Testis (tissue), 2 donors: ENCODE measurements at regions not wholly inside any gene's neighbourhood (a gene's known extent, or its start where the extent isn't known, plus 50 kb on each side); places are given as distances from the start of the nearest gene placed in this dataset.

Source experiments
- DNase-seq: peaks from one replicate; pipeline ENCODE4 v3.0.0-alpha.2; 2019
- H3K27ac ChIP-seq, 2 donors: fragments of 200-600 bp; sonication (generic); one replicate each; pipeline ENCODE4 v1.5.1; 2019
- H3K27me3 ChIP-seq: fragments of 200-600 bp; sonication (generic); one replicate; pipeline ENCODE4 v1.5.1; 2019
- H3K36me3 ChIP-seq: fragments of 200-600 bp; sonication (generic); one replicate; pipeline ENCODE4 v1.5.1; 2017; ENCODE audit warnings: low read depth; ENCODE audit errors: missing control alignments
- H3K4me1 ChIP-seq: fragments of 200-600 bp; sonication (generic); one replicate; pipeline ENCODE4 v1.5.1; 2019
- H3K4me3 ChIP-seq, 2 donors: fragments of 200-600 bp; sonication (generic); one replicate each; pipeline ENCODE4 v1.5.1; 2017 to 2019
- H3K9me3 ChIP-seq: fragments of 200-600 bp; sonication (generic); one replicate; pipeline ENCODE4 v1.5.1; 2017
- POLR2A ChIP-seq: fragments of 450-650 bp; IDR thresholded peaks from one replicate; pipeline ENCODE4 v1.6.1; 2017; ENCODE audit warnings: antibody characterized with exemption, mild to moderate bottlenecking, moderate library complexity
- WGBS, 2 donors: methylation state at CpG; one replicate each; pipeline ENCODE4 v1.1.5; 2018; 5-methylcytosine and 5-hydroxymethylcytosine counted together
- intact Hi-C: fragments of 100-400 bp; cut with DNase I; formaldehyde crosslinking; loops from one replicate; pipeline ENCODE4 v1.15.1; 2023; ENCODE audit warnings: low total_unique reads
- TF ChIP-seq, protein P1 (sequence below), 3 experiments: fragments of 450-650 bp in 2 of 3; fragments of 200-600 bp in 1 of 3; sonication (generic) in 1 of 3; IDR thresholded peaks; one replicate each; pipeline ENCODE4 v1.5.1; 2016 to 2019; ENCODE audit warnings: antibody characterized with exemption in 3 of 3, mild to moderate bottlenecking in 2 of 3, moderate library complexity in 1 of 3

- TF ChIP-seq, protein P1, sequence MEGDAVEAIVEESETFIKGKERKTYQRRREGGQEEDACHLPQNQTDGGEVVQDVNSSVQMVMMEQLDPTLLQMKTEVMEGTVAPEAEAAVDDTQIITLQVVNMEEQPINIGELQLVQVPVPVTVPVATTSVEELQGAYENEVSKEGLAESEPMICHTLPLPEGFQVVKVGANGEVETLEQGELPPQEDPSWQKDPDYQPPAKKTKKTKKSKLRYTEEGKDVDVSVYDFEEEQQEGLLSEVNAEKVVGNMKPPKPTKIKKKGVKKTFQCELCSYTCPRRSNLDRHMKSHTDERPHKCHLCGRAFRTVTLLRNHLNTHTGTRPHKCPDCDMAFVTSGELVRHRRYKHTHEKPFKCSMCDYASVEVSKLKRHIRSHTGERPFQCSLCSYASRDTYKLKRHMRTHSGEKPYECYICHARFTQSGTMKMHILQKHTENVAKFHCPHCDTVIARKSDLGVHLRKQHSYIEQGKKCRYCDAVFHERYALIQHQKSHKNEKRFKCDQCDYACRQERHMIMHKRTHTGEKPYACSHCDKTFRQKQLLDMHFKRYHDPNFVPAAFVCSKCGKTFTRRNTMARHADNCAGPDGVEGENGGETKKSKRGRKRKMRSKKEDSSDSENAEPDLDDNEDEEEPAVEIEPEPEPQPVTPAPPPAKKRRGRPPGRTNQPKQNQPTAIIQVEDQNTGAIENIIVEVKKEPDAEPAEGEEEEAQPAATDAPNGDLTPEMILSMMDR (IDR thresholded peaks at IDR 0.05): no peak
- TF ChIP-seq POLR2A: no peak
- H3K27me3 ChIP-seq: no peaks in the 10 kb centered on the region
- DNase-seq: no peak
- WGBS, 2 donors: 64 to 70% methylated on average over 10 of the region's 10 CpGs
- no peaks in the 10 kb centered on the region for H3K9me3 ChIP-seq
- H3K36me3 ChIP-seq: no peaks in the 10 kb centered on the region
- no peak overlapping the region for H3K27ac ChIP-seq
- intact Hi-C loops: no loop called here
- no peak overlapping the region for H3K4me3 ChIP-seq
- H3K4me1 ChIP-seq: no peaks in the 10 kb centered on the region
Observed at GRCh38 chr5:166185185-166185584, 2106.3 kb upstream of the WWC1 start.

DNA sequence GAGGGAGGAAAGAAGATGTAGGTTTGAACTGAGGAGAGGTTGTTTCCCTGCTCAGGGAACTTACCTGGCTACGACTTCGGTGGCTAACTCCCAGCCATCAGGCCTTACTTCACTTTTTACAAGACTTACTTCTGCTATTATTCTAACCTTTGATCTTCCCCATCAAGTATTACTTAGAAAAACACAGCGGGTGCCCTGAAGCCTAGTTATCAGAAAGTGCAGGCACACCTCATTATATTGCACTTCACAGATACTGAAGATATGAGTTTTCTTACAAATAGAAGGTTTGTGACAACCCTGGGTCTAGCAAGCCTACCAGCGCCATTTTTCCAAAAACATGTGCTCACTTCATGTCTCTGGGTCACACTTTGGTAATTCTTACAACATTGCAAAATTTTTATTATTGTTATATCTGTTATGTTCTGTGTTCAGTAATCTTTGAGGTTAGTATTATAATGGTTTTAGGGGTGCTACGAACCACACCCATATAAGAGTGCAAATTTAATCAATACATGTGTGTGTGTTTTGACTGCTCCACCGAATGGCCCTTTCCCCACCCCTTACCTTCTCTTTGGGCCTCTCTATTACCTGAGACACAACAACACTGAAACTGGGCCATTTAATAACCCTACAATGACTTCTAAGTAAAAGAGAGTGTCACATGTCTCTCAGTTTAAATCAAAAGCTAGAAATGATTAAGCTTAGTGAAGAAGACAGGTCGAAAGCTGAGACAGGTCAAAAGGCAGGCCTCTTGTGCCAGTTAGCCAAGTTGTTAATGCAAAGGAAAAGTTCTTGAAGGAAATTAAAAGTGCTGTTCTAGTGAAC, 2102.7 kb upstream of the WWC1 start:
- Histone ChIP-seq H3K27me3 (no peaks in the 10 kb centered on the region), H3K4me3 (no peak overlapping the region), H3K27ac (no peak overlapping the region), H3K9me3 (no peaks in the 10 kb centered on the region), H3K36me3 (no peaks in the 10 kb centered on the region), H3K4me1 (no peaks in the 10 kb centered on the region)
- TF ChIP-seq, protein P1 (IDR thresholded peaks at IDR 0.05): no peak
- no peak for TF ChIP-seq POLR2A
- intact Hi-C loops: no loop called here
- WGBS, 2 donors: 80 to 88% methylated on average over 7 of the region's 7 CpGs
- no peak for DNase-seq

- H3K4me3 ChIP-seq: no peak overlapping the region
- TF ChIP-seq POLR2A: no peak
- TF ChIP-seq, protein P1 (IDR thresholded peaks at IDR 0.05): no peak
- intact Hi-C loops: no loop called here
- H3K27ac ChIP-seq: no peak overlapping the region
- no peaks in the 10 kb centered on the region for H3K4me1 ChIP-seq
- no peaks in the 10 kb centered on the region for H3K27me3 ChIP-seq
- 25 to 36% methylated on average over 3 of the region's 3 CpGs for WGBS, 2 donors
- DNase-seq: no peak
- H3K9me3 ChIP-seq: no peaks in the 10 kb centered on the region
- no peaks in the 10 kb centered on the region for H3K36me3 ChIP-seq
Observed at GRCh38 chr5:166192696-166193095, 2098.7 kb upstream of the WWC1 start.

DNA sequence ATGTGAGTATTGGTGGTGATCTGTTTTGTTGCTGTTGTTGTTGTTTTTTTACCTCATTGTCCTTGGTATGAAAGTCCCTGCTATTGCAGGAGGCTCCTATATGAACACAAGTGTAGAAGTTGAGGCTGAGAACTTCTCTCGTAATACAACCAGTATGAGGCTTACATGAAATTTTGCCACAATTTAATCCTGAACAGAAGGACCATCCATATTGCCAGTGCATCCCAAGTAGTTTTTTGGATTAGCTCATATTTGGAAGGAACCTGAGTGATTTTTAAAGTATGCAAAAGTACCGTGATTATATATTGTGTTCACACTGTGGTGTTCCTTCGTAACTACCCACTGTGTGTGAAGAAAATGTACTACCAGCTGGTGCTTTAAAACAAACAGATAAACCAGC, 2095.5 kb upstream of the WWC1 start:
- DNase-seq: no peak
- Histone ChIP-seq H3K4me3 (no peak overlapping the region), H3K9me3 (no peaks in the 10 kb centered on the region), H3K27ac (no peak overlapping the region), H3K4me1 (no peaks in the 10 kb centered on the region), H3K27me3 (no peaks in the 10 kb centered on the region), H3K36me3 (no peaks in the 10 kb centered on the region)
- intact Hi-C loops: no loop called here
- WGBS, 2 donors: 88 to 92% methylated on average over 3 of the region's 3 CpGs
- TF ChIP-seq, protein P1 (IDR thresholded peaks at IDR 0.05): no peak
- TF ChIP-seq POLR2A: no peak

DNA sequence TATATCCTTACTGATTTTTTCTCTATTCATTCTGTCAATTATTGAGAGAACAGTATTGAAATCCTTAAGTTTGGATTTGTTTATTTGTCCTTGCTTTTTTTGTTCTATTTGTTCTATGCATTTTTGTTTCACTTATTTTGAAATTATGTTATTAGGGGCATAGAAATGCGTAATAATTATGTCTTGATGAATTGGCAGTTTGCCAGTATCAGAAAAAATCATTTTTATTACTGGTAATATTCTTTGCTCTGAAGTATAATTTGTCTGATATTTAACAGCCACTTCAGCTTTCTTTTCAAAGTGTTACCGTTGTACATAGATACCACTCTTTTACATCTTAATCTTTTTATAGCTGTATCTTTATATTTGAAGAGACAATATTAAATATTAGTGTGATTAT, 2090.9 kb upstream of the WWC1 start:
- H3K4me1 ChIP-seq: no peaks in the 10 kb centered on the region
- TF ChIP-seq POLR2A: no peak
- TF ChIP-seq, protein P1 (IDR thresholded peaks at IDR 0.05): no peak
- intact Hi-C loops: no loop called here
- no peaks in the 10 kb centered on the region for H3K36me3 ChIP-seq
- H3K9me3 ChIP-seq: no peaks in the 10 kb centered on the region
- H3K27me3 ChIP-seq: no peaks in the 10 kb centered on the region
- H3K4me3 ChIP-seq: no peak overlapping the region
- DNase-seq: no peak
- no peak overlapping the region for H3K27ac ChIP-seq
- 88 to 90% methylated on average over 2 of the region's 2 CpGs for WGBS, 2 donors
